AG04450 (cell line): ENCODE measurements at regions not wholly inside any gene's neighbourhood (a gene's known extent, or its start where the extent isn't known, plus 50 kb on each side); places are given as distances from the start of the nearest gene placed in this dataset.

Experiments
- CTCF ChIA-PET: fragments of 300-600, 350-600 bp; formaldehyde crosslinking; extraction: SDS; loops from one replicate; lab custom pipeline; 2022; ENCODE audit warnings: antibody characterized with exemption, inconsistent platforms; lab: Charles Lee
- POLR2A ChIA-PET: fragments of 350-600 bp; formaldehyde crosslinking; extraction: SDS; loops from one replicate; lab custom pipeline; 2021; ENCODE audit warnings: antibody characterized with exemption, inconsistent platforms; lab: Yijun Ruan, JAX
- DNase-seq: peaks from one replicate; pipeline ENCODE4 v3.0.0-alpha.2; 2011; ENCODE audit warnings: low read depth, low spot score
- H3K27ac ChIP-seq: one replicate; pipeline ENCODE4 v1.5.1; 2012; ENCODE audit warnings: low read depth, low read length, control low read depth
- H3K27me3 ChIP-seq: one replicate; pipeline ENCODE4 v1.6.0; 2012; ENCODE audit warnings: low read length; ENCODE audit not compliant: control insufficient read depth, insufficient read depth
- H3K4me3 ChIP-seq: 2 replicates; pipeline ENCODE4 v1.5.1; 2011; ENCODE audit warnings: mild to moderate bottlenecking, low read depth, low read length, control low read depth
- H3K9me3 ChIP-seq: 2 replicates; pipeline ENCODE4 v1.5.1; 2012; ENCODE audit warnings: low read length; ENCODE audit not compliant: control insufficient read depth, insufficient read depth
- CTCF ChIP-seq: IDR thresholded peaks from 2 replicates; pipeline ENCODE4 v1.5.1; 2011; ENCODE audit warnings: low read depth, low read length, control low read depth, inconsistent platforms

- DNase-seq, result no peak
- no peaks in the 10 kb centered on the region for H3K27me3 ChIP-seq
- ChIA-PET CTCF (no interaction called here), POLR2A (no interaction called here)
- H3K9me3 ChIP-seq, result no peaks in the 10 kb centered on the region
- H3K4me3 ChIP-seq, result no peak overlapping the region
- H3K27ac ChIP-seq, result no peak overlapping the region
- TF ChIP-seq CTCF, result no peak
These were observed 221.0 kb upstream of the MMADHC start for GRCh38 chr2:149808556-149808955.

GRCh38 chr2:149806651-149807050, 219.1 kb upstream of the MMADHC start:
- POLR2A ChIA-PET, result no interaction called here
- Histone ChIP-seq H3K4me3 (no peak overlapping the region), H3K9me3 (no peaks in the 10 kb centered on the region), H3K27me3 (no peaks in the 10 kb centered on the region), H3K27ac (no peak overlapping the region)
- DNase-seq, result no peak
- TF ChIP-seq CTCF, result no peak
- CTCF ChIA-PET, result no interaction called here

- DNase-seq, result no peak
- H3K27me3 ChIP-seq, result no peaks in the 10 kb centered on the region
- ChIA-PET POLR2A (no interaction called here), CTCF (no interaction called here)
- no peak overlapping the region for H3K27ac ChIP-seq
- H3K9me3 ChIP-seq, result no peaks in the 10 kb centered on the region
- H3K4me3 ChIP-seq, result no peak overlapping the region
- no peak for TF ChIP-seq CTCF
These were observed 213.3 kb upstream of the MMADHC start for GRCh38 chr2:149800624-149801542.

GRCh38 chr2:149799013-149799705, 211.6 kb upstream of the MMADHC start:
- Histone ChIP-seq H3K27me3 (no peaks in the 10 kb centered on the region), H3K9me3 (no peaks in the 10 kb centered on the region), H3K4me3 (no peak overlapping the region), H3K27ac (no peak overlapping the region)
- CTCF ChIA-PET, result no interaction called here
- no peak for DNase-seq
- TF ChIP-seq CTCF, result no peak
- POLR2A ChIA-PET, result interaction anchor here (0.6 kb wide), 1 partner anchor 159 kb away, joined by 3 read pairs; no protein-coding TSS in a partner anchor

- Histone ChIP-seq H3K4me3 (no peak overlapping the region), H3K27ac (no peak overlapping the region), H3K27me3 (no peaks in the 10 kb centered on the region), H3K9me3 (no peaks in the 10 kb centered on the region)
- no peak for DNase-seq
- ChIA-PET POLR2A (no interaction called here), CTCF (no interaction called here)
- TF ChIP-seq CTCF, result no peak
These were observed 209.5 kb upstream of the MMADHC start for GRCh38 chr2:149797030-149797429.
